RWPE2 (cell line): ENCODE measurements at regions not wholly inside any gene's neighbourhood (a gene's known extent, or its start where the extent isn't known, plus 50 kb on each side); places are given as distances from the start of the nearest gene placed in this dataset.

Source experiments
- ATAC-seq: fragments of 200-7000 bp; cut with Tn5 transposase; 3 replicates; pipeline ENCODE4 v1.9.1; 2021; ENCODE audit warnings: low read depth
- DNase-seq: peaks from one replicate; pipeline ENCODE4 v3.0.0-alpha.2; 2020; ENCODE audit warnings: low spot score
- H3K27ac ChIP-seq: fragments of 450-650 bp; 2 replicates; pipeline ENCODE4 v1.5.1; 2017; ENCODE audit warnings: mild to moderate bottlenecking; ENCODE audit not compliant: poor library complexity, severe bottlenecking
- H3K27me3 ChIP-seq: fragments of 250-450 bp; sonication (Bioruptor Pico); 2 replicates; pipeline ENCODE4 v1.5.1; 2021; ENCODE audit warnings: mild to moderate bottlenecking, moderate library complexity; ENCODE audit not compliant: insufficient read depth, poor library complexity, severe bottlenecking
- H3K36me3 ChIP-seq: fragments of 250-450 bp; sonication (Bioruptor Pico); 2 replicates; pipeline ENCODE4 v1.5.1; 2020; ENCODE audit warnings: low read depth, mild to moderate bottlenecking, moderate library complexity
- H3K4me1 ChIP-seq: fragments of 250-450 bp; sonication (Bioruptor Pico); 2 replicates; pipeline ENCODE4 v1.5.1; 2021; ENCODE audit warnings: mild to moderate bottlenecking, moderate library complexity; ENCODE audit not compliant: insufficient read depth, poor library complexity, severe bottlenecking
- H3K4me3 ChIP-seq: fragments of 250-450 bp; sonication (Bioruptor Pico); 2 replicates; pipeline ENCODE4 v1.5.1; 2021; ENCODE audit warnings: mild to moderate bottlenecking, moderate library complexity; ENCODE audit not compliant: severe bottlenecking
- H3K9me3 ChIP-seq: fragments of 250-450 bp; sonication (Bioruptor Pico); 2 replicates; pipeline ENCODE4 v1.5.1; 2021; ENCODE audit warnings: mild to moderate bottlenecking, moderate library complexity; ENCODE audit not compliant: severe bottlenecking
- CTCF ChIP-seq: fragments of 450-650 bp; IDR thresholded peaks from one replicate; pipeline ENCODE4 v1.5.1; 2017; ENCODE audit warnings: mild to moderate bottlenecking, moderate library complexity; ENCODE audit not compliant: poor library complexity, severe bottlenecking

- no peaks in the 10 kb centered on the region for H3K27me3 ChIP-seq
- no peaks in the 10 kb centered on the region for H3K36me3 ChIP-seq
- no peak for ATAC-seq
- H3K4me3 ChIP-seq, result no peak overlapping the region
- H3K4me1 ChIP-seq, result no peaks in the 10 kb centered on the region
- DNase-seq, result no peak
- H3K27ac ChIP-seq, result no peak overlapping the region
- no peaks in the 10 kb centered on the region for H3K9me3 ChIP-seq
- TF ChIP-seq CTCF, result no peak
Measured at GRCh38 chrX:40182615-40183014, 84.9 kb upstream of the BCOR start.

GRCh38 chrX:40182095-40182494 is 84.3 kb upstream of the BCOR start:
- Histone ChIP-seq H3K9me3 (no peaks in the 10 kb centered on the region), H3K27me3 (no peaks in the 10 kb centered on the region), H3K4me3 (no peak overlapping the region), H3K4me1 (no peaks in the 10 kb centered on the region), H3K36me3 (no peaks in the 10 kb centered on the region), H3K27ac (no peak overlapping the region)
- no peak for ATAC-seq
- no peak for DNase-seq
- no peak for TF ChIP-seq CTCF

GRCh38 chrX:40179283-40179682 is 81.5 kb upstream of the BCOR start:
- Histone ChIP-seq H3K4me3 (no peak overlapping the region), H3K27me3 (no peaks in the 10 kb centered on the region), H3K9me3 (no peaks in the 10 kb centered on the region), H3K36me3 (no peaks in the 10 kb centered on the region), H3K27ac (no peak overlapping the region), H3K4me1 (no peaks in the 10 kb centered on the region)
- DNase-seq (no peak), ATAC-seq (no peak)
- TF ChIP-seq CTCF, result no peak

GRCh38 chrX:40177942-40178715 is 80.4 kb upstream of the BCOR start:
- Histone ChIP-seq H3K4me1 (no peaks in the 10 kb centered on the region), H3K27ac (no peak overlapping the region), H3K9me3 (no peaks in the 10 kb centered on the region), H3K36me3 (no peaks in the 10 kb centered on the region), H3K27me3 (no peaks in the 10 kb centered on the region), H3K4me3 (no peak overlapping the region)
- no peak for TF ChIP-seq CTCF
- DNase-seq, result no peak
- ATAC-seq, result no peak

GRCh38 chrX:40177489-40177888 is 79.7 kb upstream of the BCOR start:
- H3K4me1 ChIP-seq, result no peaks in the 10 kb centered on the region
- H3K4me3 ChIP-seq, result no peak overlapping the region
- DNase-seq, result no peak
- H3K27ac ChIP-seq, result no peak overlapping the region
- TF ChIP-seq CTCF, result no peak
- H3K36me3 ChIP-seq, result no peaks in the 10 kb centered on the region
- H3K9me3 ChIP-seq, result no peaks in the 10 kb centered on the region
- H3K27me3 ChIP-seq, result no peaks in the 10 kb centered on the region
- ATAC-seq, result no peak
